ENCODE measurements at regions not wholly inside any gene's neighbourhood (a gene's known extent, or its start where the extent isn't known, plus 50 kb on each side); places are given as distances from the start of the nearest gene placed in this dataset.
"Not testable (repeated sequence)": the region's sequence is repeated elsewhere in the genome, so short reads cannot be mapped to it uniquely, and the experiment has no call there.

GRCh38 chr2:111251711-111252110 lies 131.0 kb downstream of the BCL2L11 start:
- H3K27me3 Mint-ChIP-seq (ENCODE audit: insufficient read depth), result peaks cover 2% of the 10 kb centered on the region
- TF ChIP-seq, protein P1, sequence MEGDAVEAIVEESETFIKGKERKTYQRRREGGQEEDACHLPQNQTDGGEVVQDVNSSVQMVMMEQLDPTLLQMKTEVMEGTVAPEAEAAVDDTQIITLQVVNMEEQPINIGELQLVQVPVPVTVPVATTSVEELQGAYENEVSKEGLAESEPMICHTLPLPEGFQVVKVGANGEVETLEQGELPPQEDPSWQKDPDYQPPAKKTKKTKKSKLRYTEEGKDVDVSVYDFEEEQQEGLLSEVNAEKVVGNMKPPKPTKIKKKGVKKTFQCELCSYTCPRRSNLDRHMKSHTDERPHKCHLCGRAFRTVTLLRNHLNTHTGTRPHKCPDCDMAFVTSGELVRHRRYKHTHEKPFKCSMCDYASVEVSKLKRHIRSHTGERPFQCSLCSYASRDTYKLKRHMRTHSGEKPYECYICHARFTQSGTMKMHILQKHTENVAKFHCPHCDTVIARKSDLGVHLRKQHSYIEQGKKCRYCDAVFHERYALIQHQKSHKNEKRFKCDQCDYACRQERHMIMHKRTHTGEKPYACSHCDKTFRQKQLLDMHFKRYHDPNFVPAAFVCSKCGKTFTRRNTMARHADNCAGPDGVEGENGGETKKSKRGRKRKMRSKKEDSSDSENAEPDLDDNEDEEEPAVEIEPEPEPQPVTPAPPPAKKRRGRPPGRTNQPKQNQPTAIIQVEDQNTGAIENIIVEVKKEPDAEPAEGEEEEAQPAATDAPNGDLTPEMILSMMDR (IDR thresholded peaks at IDR 0.05), result no peak
- H3K9me3 Mint-ChIP-seq, result peaks cover 18% of the 10 kb centered on the region
- no peak overlapping the region for H3K4me3 Mint-ChIP-seq
- H3K4me1 Mint-ChIP-seq (ENCODE audit: low read depth), result peaks cover 22% of the 10 kb centered on the region
- H3K36me3 Mint-ChIP-seq (ENCODE audit: low read depth), result peaks cover 31% of the 10 kb centered on the region
- no peak overlapping the region for H3K27ac Mint-ChIP-seq
- DNase-seq, result no peak

DNA sequence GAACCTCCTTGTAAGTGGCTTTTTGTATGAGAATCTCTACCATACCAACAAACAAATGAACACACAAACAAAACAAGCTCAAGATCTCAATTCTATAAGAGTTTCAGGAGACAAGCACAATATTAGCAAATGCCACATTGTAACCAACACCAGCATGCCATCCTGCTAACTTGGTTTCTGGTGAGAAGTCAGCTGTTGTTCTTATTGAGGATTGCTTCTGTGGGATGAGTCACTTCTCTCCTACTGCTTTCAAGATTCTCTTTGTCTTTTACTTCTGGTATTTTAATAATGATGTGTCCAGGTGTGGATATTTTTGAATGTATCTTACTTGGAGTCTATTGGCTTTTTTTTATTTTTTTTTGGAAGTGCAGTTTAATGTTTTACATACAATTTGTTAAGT lies 131.7 kb downstream of the BCL2L11 start:
- H3K27me3 Mint-ChIP-seq (ENCODE audit: insufficient read depth), result peaks cover 2% of the 10 kb centered on the region
- peaks cover 24% of the 10 kb centered on the region for H3K36me3 Mint-ChIP-seq (ENCODE audit: low read depth)
- DNase-seq, result no peak
- TF ChIP-seq, protein P1 (IDR thresholded peaks at IDR 0.05), result no peak
- H3K4me1 Mint-ChIP-seq (ENCODE audit: low read depth), result peaks cover 15% of the 10 kb centered on the region
- H3K27ac Mint-ChIP-seq, result no peak overlapping the region
- peaks cover 18% of the 10 kb centered on the region for H3K9me3 Mint-ChIP-seq
- H3K4me3 Mint-ChIP-seq, result no peak overlapping the region

GRCh38 chr2:111254916-111255315 lies 134.2 kb downstream of the BCL2L11 start:
- not testable (repeated sequence) for H3K4me3 Mint-ChIP-seq; H3K27ac Mint-ChIP-seq; DNase-seq; H3K27me3 Mint-ChIP-seq (ENCODE audit: insufficient read depth)
- H3K4me1 Mint-ChIP-seq (ENCODE audit: low read depth), result peaks cover 14% of the 10 kb centered on the region
- peaks cover 18% of the 10 kb centered on the region for H3K9me3 Mint-ChIP-seq
- peaks cover 17% of the 10 kb centered on the region for H3K36me3 Mint-ChIP-seq (ENCODE audit: low read depth)

DNA sequence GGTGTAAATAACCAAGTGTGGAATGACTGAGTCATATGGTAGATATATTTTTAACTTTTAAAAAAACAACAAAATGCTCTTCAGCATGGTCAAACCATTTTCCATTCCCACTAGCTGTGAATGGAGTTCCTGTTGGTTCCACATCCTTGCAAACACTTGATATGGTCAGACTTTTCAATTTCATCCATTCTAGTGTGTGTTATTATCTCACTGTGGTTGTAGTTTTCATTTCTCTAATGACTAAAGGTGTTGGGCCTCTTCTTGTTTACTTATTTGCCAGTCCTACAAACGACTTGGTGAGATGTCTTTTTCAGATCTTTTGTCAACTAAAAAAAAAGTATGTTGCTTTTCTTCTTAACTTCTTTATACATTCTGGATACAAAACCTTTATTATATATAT lies 135.9 kb downstream of the BCL2L11 start:
- peaks cover 12% of the 10 kb centered on the region for H3K9me3 Mint-ChIP-seq
- peaks cover 13% of the 10 kb centered on the region for H3K36me3 Mint-ChIP-seq (ENCODE audit: low read depth)
- not testable (repeated sequence) for H3K27me3 Mint-ChIP-seq (ENCODE audit: insufficient read depth); H3K27ac Mint-ChIP-seq; DNase-seq; H3K4me1 Mint-ChIP-seq (ENCODE audit: low read depth); H3K4me3 Mint-ChIP-seq

DNA sequence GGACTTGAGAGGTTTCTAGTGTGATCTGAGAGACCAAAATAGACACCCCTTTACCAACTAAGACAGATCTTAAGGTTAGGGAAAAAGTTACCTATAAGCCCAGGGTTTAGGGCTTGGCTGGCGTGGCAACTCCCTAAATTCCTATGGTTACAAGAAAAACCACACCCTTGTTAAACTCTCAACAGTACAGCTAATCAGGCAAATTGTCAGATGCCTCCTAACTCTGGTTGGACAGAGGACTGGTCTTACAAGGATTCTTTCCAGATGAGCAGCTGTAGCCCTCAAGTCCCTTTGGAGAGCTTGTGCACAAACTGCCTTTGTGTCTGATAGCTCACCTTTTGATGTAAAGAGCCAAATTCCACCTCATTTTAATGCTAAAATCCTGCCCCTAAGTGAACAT lies 136.9 kb downstream of the BCL2L11 start:
- not testable (repeated sequence) for H3K27ac Mint-ChIP-seq; H3K36me3 Mint-ChIP-seq (ENCODE audit: low read depth); H3K4me1 Mint-ChIP-seq (ENCODE audit: low read depth); H3K9me3 Mint-ChIP-seq; DNase-seq; H3K4me3 Mint-ChIP-seq; H3K27me3 Mint-ChIP-seq (ENCODE audit: insufficient read depth)

DNA sequence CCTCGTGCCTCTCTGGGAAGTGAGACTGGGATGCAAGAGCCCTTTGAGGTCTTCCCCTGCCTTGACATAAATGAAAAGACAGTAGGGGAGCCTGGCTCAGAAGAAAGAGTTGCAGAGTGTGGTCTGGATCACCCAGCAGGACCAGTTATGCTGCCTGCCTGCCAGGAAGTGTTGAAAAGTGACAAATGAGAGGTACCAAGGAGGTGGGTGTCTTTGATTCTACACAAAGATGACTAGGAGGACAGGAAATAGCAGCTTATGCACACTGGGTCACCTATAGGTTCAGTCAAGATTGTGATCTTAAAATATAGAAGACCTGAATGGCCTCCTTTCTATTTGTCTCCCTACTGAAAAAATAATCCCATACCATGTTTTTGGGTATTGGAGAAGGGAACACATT lies 137.6 kb downstream of the BCL2L11 start:
- not testable (repeated sequence) for H3K9me3 Mint-ChIP-seq; H3K27me3 Mint-ChIP-seq (ENCODE audit: insufficient read depth); H3K4me1 Mint-ChIP-seq (ENCODE audit: low read depth); H3K4me3 Mint-ChIP-seq; DNase-seq; H3K36me3 Mint-ChIP-seq (ENCODE audit: low read depth); H3K27ac Mint-ChIP-seq

DNA sequence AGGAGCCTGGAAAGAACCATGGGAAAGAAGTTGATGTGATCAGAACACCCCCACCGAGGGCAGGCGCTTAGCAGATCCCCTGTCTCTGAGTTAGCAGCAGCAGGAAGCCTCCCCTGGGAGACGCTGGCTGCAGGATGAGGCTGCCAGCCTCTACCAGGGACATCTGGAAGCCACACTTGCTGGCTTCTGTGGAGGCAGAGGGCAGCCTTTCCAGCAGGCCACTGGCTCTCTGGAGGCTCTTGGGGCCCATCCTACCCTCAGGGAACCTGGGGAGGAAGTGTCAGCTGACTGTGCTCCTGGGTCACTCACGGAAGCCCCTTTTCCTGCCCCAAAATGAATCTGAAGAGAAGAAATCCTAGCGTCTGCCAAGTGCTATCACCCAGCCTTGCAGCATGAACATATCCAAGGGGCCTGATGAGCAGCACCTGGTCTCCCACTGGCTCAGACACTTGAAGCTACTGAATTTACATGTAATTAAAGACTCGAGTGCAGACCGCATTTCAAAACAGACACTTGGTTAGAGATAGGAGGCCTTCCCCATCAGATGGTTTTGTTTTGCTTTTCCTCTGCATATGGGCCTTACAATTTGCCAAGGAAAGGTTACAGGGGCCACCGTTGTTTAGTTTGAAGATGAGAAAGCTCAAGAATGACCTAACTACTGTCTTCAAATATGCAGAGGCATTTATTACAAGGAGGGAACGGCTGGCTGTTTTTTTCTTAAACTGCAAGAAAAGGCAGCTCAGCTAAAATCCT lies 142.1 kb downstream of the BCL2L11 start:
- not testable (repeated sequence) for H3K36me3 Mint-ChIP-seq (ENCODE audit: low read depth); H3K27me3 Mint-ChIP-seq (ENCODE audit: insufficient read depth); H3K4me3 Mint-ChIP-seq; DNase-seq; H3K9me3 Mint-ChIP-seq; H3K4me1 Mint-ChIP-seq (ENCODE audit: low read depth); H3K27ac Mint-ChIP-seq

- not testable (repeated sequence) for H3K36me3 Mint-ChIP-seq (ENCODE audit: low read depth); H3K27me3 Mint-ChIP-seq (ENCODE audit: insufficient read depth); H3K9me3 Mint-ChIP-seq
Observed at GRCh38 chr2:111263380-111264017, 142.8 kb downstream of the BCL2L11 start.

GRCh38 chr2:111264956-111265355 lies 144.2 kb downstream of the BCL2L11 start:
- H3K36me3 Mint-ChIP-seq (ENCODE audit: low read depth); H3K4me3 Mint-ChIP-seq; H3K9me3 Mint-ChIP-seq; H3K27ac Mint-ChIP-seq; H3K4me1 Mint-ChIP-seq (ENCODE audit: low read depth); DNase-seq; H3K27me3 Mint-ChIP-seq (ENCODE audit: insufficient read depth): not testable (repeated sequence)

More at GRCh38 chr2:111263380-111264017, 142.8 kb downstream of the BCL2L11 start:
- DNase-seq; H3K27ac Mint-ChIP-seq; H3K4me1 Mint-ChIP-seq (ENCODE audit: low read depth); H3K4me3 Mint-ChIP-seq: not testable (repeated sequence)

GRCh38 chr2:111266556-111266955 lies 145.8 kb downstream of the BCL2L11 start:
- not testable (repeated sequence) for H3K4me3 Mint-ChIP-seq; H3K27me3 Mint-ChIP-seq (ENCODE audit: insufficient read depth); DNase-seq; H3K36me3 Mint-ChIP-seq (ENCODE audit: low read depth); H3K4me1 Mint-ChIP-seq (ENCODE audit: low read depth); H3K9me3 Mint-ChIP-seq; H3K27ac Mint-ChIP-seq

DNA sequence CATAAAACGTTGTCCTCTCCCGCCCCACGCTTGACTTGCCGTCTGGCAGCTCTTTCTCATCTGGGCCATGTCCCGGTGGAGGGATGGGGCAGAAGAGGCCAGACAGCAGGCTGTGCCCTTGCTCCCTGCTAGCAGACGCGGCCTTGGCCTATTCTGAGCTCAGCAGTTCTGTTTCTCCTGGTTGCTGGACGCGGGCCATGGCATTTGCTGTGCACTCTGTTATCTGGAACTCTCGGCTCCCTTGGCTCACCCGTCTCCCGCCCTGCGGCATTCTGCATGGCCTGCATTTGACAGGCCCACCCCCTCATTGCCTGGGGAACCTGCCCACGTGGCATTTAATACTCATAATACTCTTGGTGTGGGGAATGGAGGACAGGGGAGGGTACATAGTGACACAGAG lies 146.3 kb downstream of the BCL2L11 start:
- not testable (repeated sequence) for H3K9me3 Mint-ChIP-seq; H3K4me3 Mint-ChIP-seq; H3K27ac Mint-ChIP-seq; H3K36me3 Mint-ChIP-seq (ENCODE audit: low read depth); H3K27me3 Mint-ChIP-seq (ENCODE audit: insufficient read depth); H3K4me1 Mint-ChIP-seq (ENCODE audit: low read depth); DNase-seq

DNA sequence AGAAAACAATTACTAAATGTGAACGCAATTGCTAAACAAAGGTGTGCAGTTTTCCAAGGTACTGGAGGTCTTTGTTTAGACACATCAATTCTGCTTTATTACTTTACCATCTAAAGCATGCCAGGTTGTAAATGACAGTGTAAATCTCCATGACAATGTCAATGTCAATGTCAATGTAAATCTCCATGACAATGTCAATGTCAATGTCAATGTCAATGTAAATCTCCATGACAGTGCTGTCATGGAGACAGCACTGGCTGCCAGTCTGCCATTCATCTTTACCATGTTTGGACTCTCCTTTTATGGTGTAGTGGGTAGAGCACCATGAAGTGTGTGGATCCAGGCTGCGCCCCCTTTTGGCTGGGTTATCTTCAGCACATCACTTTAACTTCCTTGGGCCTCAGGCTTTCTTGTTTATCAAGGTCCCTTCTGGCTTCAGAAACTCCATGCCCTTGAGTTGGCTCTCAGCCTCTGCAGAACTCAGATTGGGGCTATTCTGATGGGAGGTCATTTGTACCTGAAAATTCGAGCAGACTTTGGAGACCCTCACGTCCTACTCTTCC lies 149.1 kb downstream of the BCL2L11 start:
- not testable (repeated sequence) for H3K4me1 Mint-ChIP-seq (ENCODE audit: low read depth); H3K9me3 Mint-ChIP-seq; H3K4me3 Mint-ChIP-seq; H3K27me3 Mint-ChIP-seq (ENCODE audit: insufficient read depth); H3K36me3 Mint-ChIP-seq (ENCODE audit: low read depth); H3K27ac Mint-ChIP-seq; DNase-seq
